Astrocyte (in vitro differentiated cells and primary cell): ENCODE measurements at regions not wholly inside any gene's neighbourhood (a gene's known extent, or its start where the extent isn't known, plus 50 kb on each side); places are given as distances from the start of the nearest gene placed in this dataset.

ENCODE experiments used
- CTCF ChIP-seq: IDR thresholded peaks from 2 replicates; pipeline ENCODE4 v1.5.1; 2011; ENCODE audit warnings: low read depth, mild to moderate bottlenecking, inconsistent platforms, low read length, moderate library complexity; ENCODE audit not compliant: insufficient read depth
- EZH2 ChIP-seq: IDR thresholded peaks from 2 replicates; pipeline ENCODE4 v1.6.1; 2012; ENCODE audit warnings: mild to moderate bottlenecking, low read length, inconsistent platforms; ENCODE audit not compliant: insufficient read depth

- TF ChIP-seq EZH2 = no peak
- no peak for TF ChIP-seq CTCF
These were observed 195.6 kb upstream of the POU3F3 start for GRCh38 chr2:104658144-104658835.
